SK-N-SH (cell line): ENCODE measurements at regions not wholly inside any gene's neighbourhood (a gene's known extent, or its start where the extent isn't known, plus 50 kb on each side); places are given as distances from the start of the nearest gene placed in this dataset.

Experiments used
- CTCF ChIA-PET: fragments of 300-600, 350-600 bp; formaldehyde crosslinking; extraction: SDS; loops from one replicate; lab custom pipeline; 2021; lab: Yijun Ruan, JAX
- POLR2A ChIA-PET: fragments of 350-600 bp; sonication (Branson Sonifier 250); formaldehyde crosslinking; extraction: SDS; loops from one replicate; lab custom pipeline; 2020; ENCODE audit warnings: antibody characterized with exemption, inconsistent platforms; lab: Yijun Ruan, JAX
- DNase-seq: peaks from one replicate; pipeline ENCODE4 v3.0.0; 2012
- H2AFZ ChIP-seq: fragments of 200-600 bp; sonication (generic); 2 replicates; pipeline ENCODE4 v1.8.1; 2016; ENCODE audit warnings: antibody characterized with exemption, mild to moderate bottlenecking, low read depth
- H3F3A ChIP-seq: fragments of 200-600 bp; sonication (generic); replicated peaks from 2 replicates; pipeline ENCODE3; 2016; ENCODE audit warnings: antibody characterized with exemption, mild to moderate bottlenecking; ENCODE audit not compliant: insufficient read depth
- H3K27ac ChIP-seq, 2 experiments: fragments of 200-500 bp in 1 of 2; fragments of 200-600 bp in 1 of 2; sonication (Bioruptor generic) in 1 of 2; sonication (generic), shearing (Covaris generic) in 1 of 2; 2 replicates each; pipeline versions ENCODE4 v1.5.1 to v1.6.1; 2014 to 2016; ENCODE audit warnings: low read depth in 2 of 2, inconsistent platforms in 1 of 2, low read length in 1 of 2, mild to moderate bottlenecking in 1 of 2, mixed read lengths in 1 of 2
- H3K27me3 ChIP-seq: fragments of 200-600 bp; sonication (generic), shearing (Covaris generic); 2 replicates; pipeline ENCODE4 v1.6.1; 2016; ENCODE audit warnings: mixed run types; ENCODE audit not compliant: insufficient read depth
- H3K36me3 ChIP-seq, 2 experiments: fragments of 200-500 bp in 1 of 2; fragments of 200-600 bp in 1 of 2; sonication (Bioruptor generic) in 1 of 2; sonication (generic) in 1 of 2; replicated peaks in 1 of 2; 2 replicates each; pipeline versions ENCODE3 to v1.5.1; 2014 to 2016; ENCODE audit warnings: low read length in 1 of 2, mild to moderate bottlenecking in 1 of 2; ENCODE audit not compliant: insufficient read depth in 2 of 2, control insufficient read depth in 1 of 2
- H3K4me1 ChIP-seq, 2 experiments: fragments of 200-500 bp in 1 of 2; fragments of 200-600 bp in 1 of 2; sonication (Bioruptor generic) in 1 of 2; sonication (generic), shearing (Covaris generic) in 1 of 2; 2 replicates each; pipeline versions ENCODE4 v1.5.1 to v1.6.1; 2014 to 2016; ENCODE audit warnings: low read depth in 1 of 2, low read length in 1 of 2, mixed run types in 1 of 2; ENCODE audit not compliant: insufficient read depth in 2 of 2, control insufficient read depth in 1 of 2
- H3K4me2 ChIP-seq: fragments of 200-600 bp; sonication (generic), shearing (Covaris generic); 2 replicates; pipeline ENCODE4 v1.6.1; 2017; ENCODE audit warnings: mixed run types
- H3K4me3 ChIP-seq, 2 experiments: fragments of 200-500 bp in 1 of 2; fragments of 200-600 bp in 1 of 2; sonication (Bioruptor generic) in 1 of 2; sonication (generic), shearing (Covaris generic) in 1 of 2; 2 replicates each; pipeline versions ENCODE4 v1.5.1 to v1.8.1; 2014 to 2016; ENCODE audit warnings: low read depth in 2 of 2, inconsistent platforms in 1 of 2, low read length in 1 of 2, mild to moderate bottlenecking in 1 of 2, mixed read lengths in 1 of 2, moderate library complexity in 1 of 2
- H3K79me2 ChIP-seq: fragments of 200-600 bp; sonication (generic); 2 replicates; pipeline ENCODE4 v1.8.1; 2017; ENCODE audit warnings: mild to moderate bottlenecking; ENCODE audit not compliant: insufficient read depth
- H3K9ac ChIP-seq: fragments of 200-600 bp; sonication (generic); 2 replicates; pipeline ENCODE4 v1.6.1; 2017; ENCODE audit warnings: mixed run types
- H3K9me2 ChIP-seq: fragments of 200-600 bp; sonication (generic); 2 replicates; pipeline ENCODE4 v1.6.1; 2017; ENCODE audit warnings: mixed run types
- H3K9me3 ChIP-seq: fragments of 200-600 bp; sonication (generic); 2 replicates; pipeline ENCODE4 v1.6.1; 2017; ENCODE audit warnings: mixed run types, mild to moderate bottlenecking, moderate library complexity
- H4K20me1 ChIP-seq: fragments of 200-600 bp; sonication (generic); 2 replicates; pipeline ENCODE4 v1.6.1; 2017; ENCODE audit warnings: mild to moderate bottlenecking, mixed run types; ENCODE audit not compliant: insufficient read depth
- CHD2 ChIP-seq: fragments of 150-350 bp; IDR thresholded peaks from 2 replicates; pipeline ENCODE4 v1.6.1; 2018; ENCODE audit warnings: low read length; ENCODE audit not compliant: partially characterized antibody
- ELF1 ChIP-seq: IDR thresholded peaks from 2 replicates; pipeline ENCODE4 v1.4.0; 2012
- EZH2phosphoT487 ChIP-seq: fragments of 200-600 bp; sonication (generic); IDR thresholded peaks from 2 replicates; pipeline ENCODE4 v1.6.1; 2017; ENCODE audit warnings: low read depth, mixed run types, mild to moderate bottlenecking, antibody characterized with exemption, moderate library complexity, borderline replicate concordance
- FOSL2 ChIP-seq: IDR thresholded peaks from 2 replicates; pipeline ENCODE4 v1.4.0; 2012; ENCODE audit warnings: low read depth, mild to moderate bottlenecking, moderate library complexity, borderline replicate concordance
- FOXJ3 ChIP-seq: sonication (generic); formaldehyde crosslinking; IDR thresholded peaks from 2 replicates; pipeline ENCODE4 v1.5.1; 2020; ENCODE audit warnings: mild to moderate bottlenecking, missing genetic modification reagents
- FOXM1 ChIP-seq: IDR thresholded peaks from 2 replicates; pipeline ENCODE4 v1.4.0; 2012; ENCODE audit warnings: low read depth, mild to moderate bottlenecking
- MAX ChIP-seq: IDR thresholded peaks from 2 replicates; pipeline ENCODE4 v1.4.0; 2012; ENCODE audit warnings: low read depth
- NFIC ChIP-seq: IDR thresholded peaks from 2 replicates; pipeline ENCODE4 v1.4.0; 2012; ENCODE audit warnings: borderline replicate concordance
- REST ChIP-seq: IDR thresholded peaks from 2 replicates; pipeline ENCODE4 v1.6.1; 2012; ENCODE audit warnings: mild to moderate bottlenecking, low read depth, low read length, moderate library complexity
- SIN3A ChIP-seq: IDR thresholded peaks from 2 replicates; pipeline ENCODE4 v1.6.1; 2012; ENCODE audit warnings: low read depth, mild to moderate bottlenecking, low read length, moderate library complexity, borderline replicate concordance
- SMC3 ChIP-seq: IDR thresholded peaks from 2 replicates; pipeline ENCODE4 v1.6.1; 2012; ENCODE audit warnings: low read depth, low read length, improper control_type of control experiment
- ZBTB33 ChIP-seq: IDR thresholded peaks from 2 replicates; pipeline ENCODE4 v1.4.0; 2012; ENCODE audit warnings: low read depth, borderline replicate concordance
- WGBS: methylation state at CpG from one replicate; pipeline ENCODE4 v1.1.6; 2017; ENCODE audit warnings: low lambda C conversion rate; 5-methylcytosine and 5-hydroxymethylcytosine counted together

- Histone ChIP-seq H3K9ac (no peak overlapping the region), H3K36me3 (no peaks in the 10 kb centered on the region), H2AFZ (no peak overlapping the region), H3K4me2 (no peak overlapping the region), H3K27me3 (no peaks in the 10 kb centered on the region), H3K9me2 (no peaks in the 10 kb centered on the region), H3K79me2 (no peaks in the 10 kb centered on the region), H3K27ac (no peak overlapping the region), H3F3A (no peaks in the 10 kb centered on the region), H3K4me1 (no peaks in the 10 kb centered on the region), H3K4me3 (no peak overlapping the region), H3K9me3 (no peaks in the 10 kb centered on the region), H4K20me1 (no peaks in the 10 kb centered on the region)
- POLR2A ChIA-PET, result no interaction called here
- WGBS, result 32% methylated on average over 8 of the region's 8 CpGs
- peak; percentile 4 for DNase-seq
- CTCF ChIA-PET, result no interaction called here
- TF ChIP-seq EZH2phosphoT487 (no peak), REST (no peak)
Observed at GRCh38 chr12:66942741-66943465, 264.0 kb upstream of the GRIP1 start.

- TF ChIP-seq NFIC, result no peak
- TF ChIP-seq FOXM1, result no peak
- no peak for TF ChIP-seq CHD2
- TF ChIP-seq SMC3, result no peak
- no peak for TF ChIP-seq ELF1
- no peak for TF ChIP-seq FOSL2
- no peak for TF ChIP-seq REST
- TF ChIP-seq MAX, result no peak
- TF ChIP-seq FOXJ3 (CRISPR knock-in tag), result no peak
- no peak for TF ChIP-seq ZBTB33
- no peak for TF ChIP-seq SIN3A
- TF ChIP-seq EZH2phosphoT487, result no peak
- TF ChIP-seq, all 33 proteins: peak for 0
- WGBS, result 5% methylated on average over 2 of the region's 2 CpGs
- POLR2A ChIA-PET, result no interaction called here
Observed at GRCh38 chr12:66944365-66944764, 265.5 kb upstream of the GRIP1 start.

More at GRCh38 chr12:66944365-66944764, 265.5 kb upstream of the GRIP1 start:
- no peak overlapping the region for H3K9ac ChIP-seq
- no peak for DNase-seq
- CTCF ChIA-PET, result interaction anchor here (0.6 kb wide), 1 partner anchor 9 kb away, joined by 3 read pairs; no protein-coding TSS in a partner anchor
- no peaks in the 10 kb centered on the region for H3K9me3 ChIP-seq
- H3F3A ChIP-seq, result no peaks in the 10 kb centered on the region
- no peaks in the 10 kb centered on the region for H3K36me3 ChIP-seq
- H3K4me2 ChIP-seq, result no peak overlapping the region
- H4K20me1 ChIP-seq, result no peaks in the 10 kb centered on the region
- H3K27me3 ChIP-seq, result no peaks in the 10 kb centered on the region
- H3K4me3 ChIP-seq, result no peak overlapping the region
- no peak overlapping the region for H2AFZ ChIP-seq
- no peaks in the 10 kb centered on the region for H3K79me2 ChIP-seq
- H3K4me1 ChIP-seq, result no peaks in the 10 kb centered on the region
- no peak overlapping the region for H3K27ac ChIP-seq
- no peaks in the 10 kb centered on the region for H3K9me2 ChIP-seq
